HG02943 (cell line): ENCODE measurements at regions not wholly inside any gene's neighbourhood (a gene's known extent, or its start where the extent isn't known, plus 50 kb on each side); places are given as distances from the start of the nearest gene placed in this dataset.

Experiments
- ATAC-seq: cut with Tn5 transposase; IDR thresholded peaks from one replicate; pipeline ENCODE4 v1.9.1; 2021; ENCODE audit warnings: mild to moderate bottlenecking, low read depth, moderate library complexity; ENCODE audit not compliant: unreplicated experiment

GRCh38 chr10:44326474-44327030 lies 58.3 kb downstream of the CXCL12 start:
- ATAC-seq = no peak

- no peak for ATAC-seq
Observed at GRCh38 chr10:44325596-44326307, 59.1 kb downstream of the CXCL12 start.

- ATAC-seq = no peak
Observed at GRCh38 chr10:44325157-44325556, 59.7 kb downstream of the CXCL12 start.

DNA sequence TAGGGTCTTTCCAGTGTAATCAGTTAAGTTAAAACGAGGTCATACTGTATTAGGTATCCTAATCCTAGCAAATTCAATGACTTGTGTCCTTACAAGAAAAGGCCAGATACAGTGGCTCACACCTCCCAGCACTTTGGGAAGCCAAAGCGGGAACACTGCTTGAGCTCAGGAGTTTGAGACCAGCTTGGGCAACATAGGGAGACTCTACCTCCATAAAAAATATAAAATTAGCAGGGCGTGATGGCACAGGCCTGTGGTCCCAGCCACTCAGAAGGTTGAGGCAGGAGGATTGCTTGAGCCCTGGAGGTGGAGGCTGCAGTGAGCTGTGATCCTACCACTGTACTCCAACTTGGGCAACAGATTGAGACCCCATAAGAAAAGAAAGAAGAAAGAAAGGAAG lies 61.1 kb downstream of the CXCL12 start:
- no peak for ATAC-seq

GRCh38 chr10:44322137-44322536 lies 62.8 kb downstream of the CXCL12 start:
- ATAC-seq = no peak

DNA sequence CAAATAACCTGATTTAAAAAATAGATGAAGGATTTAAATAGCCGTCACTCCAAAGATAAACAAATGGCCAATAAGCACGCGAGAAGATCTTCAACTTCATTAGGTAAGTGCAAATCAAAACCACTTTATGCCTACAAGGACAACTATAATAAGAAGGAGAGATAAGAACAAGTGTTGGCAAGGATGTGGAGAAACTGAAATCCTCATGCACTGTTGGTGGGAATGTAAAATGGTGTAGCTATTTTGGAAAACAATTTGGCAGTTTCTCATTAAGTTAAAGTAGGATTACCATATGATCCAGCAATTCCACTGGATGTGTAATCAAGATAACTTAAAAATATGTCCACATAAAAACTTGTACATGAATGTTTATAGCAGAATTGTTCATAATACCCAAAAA lies 64.1 kb downstream of the CXCL12 start:
- ATAC-seq = no peak

GRCh38 chr10:44317856-44318255 lies 67.0 kb downstream of the CXCL12 start:
- no peak for ATAC-seq

DNA sequence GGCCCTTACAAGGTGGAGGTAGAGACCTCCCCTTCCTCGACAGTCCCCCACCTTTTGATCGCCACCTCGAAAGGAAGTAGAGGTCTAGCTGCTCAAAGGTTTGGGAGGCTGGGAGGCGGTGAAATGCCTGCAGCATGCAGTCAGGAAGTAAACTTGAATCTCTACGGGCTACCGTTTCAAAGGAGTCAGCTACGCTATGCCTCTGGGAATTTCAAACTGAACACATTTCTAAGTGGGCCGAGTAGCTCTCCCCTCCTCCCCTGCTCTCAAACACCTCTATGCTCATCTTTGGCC lies 68.0 kb downstream of the CXCL12 start:
- no peak for ATAC-seq

GRCh38 chr10:44316187-44316921 lies 68.5 kb downstream of the CXCL12 start:
- ATAC-seq = no peak

DNA sequence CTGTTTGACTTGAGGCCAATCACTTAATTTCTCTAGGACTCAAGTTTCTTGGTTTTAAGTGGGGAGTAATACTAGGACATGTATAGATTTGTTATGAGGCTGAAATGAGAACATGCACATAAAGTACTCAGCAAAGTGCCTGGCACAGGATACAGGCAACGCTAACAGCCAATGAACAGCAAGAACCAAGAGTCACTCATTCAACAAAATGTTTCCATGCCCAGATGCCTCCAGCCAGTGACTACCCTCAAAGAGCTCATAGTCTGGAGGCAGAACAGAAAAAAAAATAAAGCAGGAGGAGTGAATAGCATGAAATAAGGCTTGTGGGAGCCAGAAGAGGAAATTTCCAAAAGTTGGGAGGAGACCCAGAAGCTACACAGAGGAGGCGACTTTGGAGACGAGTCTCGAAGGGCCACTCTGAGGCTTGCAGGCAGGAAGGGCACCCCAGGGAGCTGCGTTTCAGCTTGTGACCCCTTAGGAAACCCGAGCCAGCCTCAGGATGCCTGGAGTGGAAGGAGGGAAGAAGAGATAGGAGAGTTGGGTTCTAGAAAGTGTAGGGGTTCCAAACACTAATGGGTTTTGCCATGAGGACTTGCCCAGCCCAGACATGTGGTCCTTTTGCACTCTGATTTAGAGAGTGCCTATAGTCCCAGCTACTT lies 70.0 kb downstream of the CXCL12 start:
- no peak for ATAC-seq

DNA sequence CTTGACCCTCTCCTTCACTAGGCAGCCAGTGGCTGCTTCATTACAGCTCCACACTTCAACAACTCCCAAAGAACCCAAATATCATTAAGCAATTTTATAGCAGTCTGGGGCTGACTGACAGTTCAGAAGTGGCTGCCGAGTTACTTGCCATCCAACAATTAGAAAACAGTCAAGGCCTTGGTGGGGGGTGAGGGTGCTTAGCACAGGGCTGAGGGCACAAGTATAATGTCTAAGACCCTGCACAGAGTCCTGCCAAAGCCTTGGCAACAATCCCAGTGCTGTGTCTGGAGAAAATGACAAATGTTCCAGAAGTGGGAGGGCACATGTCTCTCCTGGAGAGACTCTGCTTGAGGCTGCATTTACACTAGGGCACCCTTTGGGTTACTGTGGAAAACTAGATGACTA lies 71.1 kb downstream of the CXCL12 start:
- no peak for ATAC-seq

GRCh38 chr10:44312401-44312800 lies 72.5 kb downstream of the CXCL12 start:
- ATAC-seq = no peak

DNA sequence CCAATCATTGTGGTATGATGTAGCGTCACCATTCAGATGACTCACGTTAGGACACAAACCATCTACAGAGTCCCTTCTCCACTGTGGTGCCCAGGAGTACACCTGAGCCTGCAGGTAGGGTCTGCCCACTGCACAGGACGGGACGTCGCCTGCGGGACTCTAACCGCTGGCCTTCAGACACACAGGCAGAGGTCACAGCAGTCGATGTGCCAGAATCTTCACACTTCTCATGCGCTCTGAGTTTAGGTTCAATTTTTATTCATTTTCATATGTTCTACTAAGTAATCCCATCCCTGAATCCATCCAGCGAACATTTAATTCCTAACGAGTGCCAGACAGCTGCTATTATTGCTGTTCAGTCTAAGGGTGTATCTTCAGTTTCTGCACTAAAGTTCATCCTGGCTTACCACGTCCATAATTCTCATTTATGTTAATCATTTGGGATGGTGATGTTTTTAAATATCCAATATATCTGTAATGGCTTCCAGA lies 73.3 kb downstream of the CXCL12 start:
- ATAC-seq = no peak

DNA sequence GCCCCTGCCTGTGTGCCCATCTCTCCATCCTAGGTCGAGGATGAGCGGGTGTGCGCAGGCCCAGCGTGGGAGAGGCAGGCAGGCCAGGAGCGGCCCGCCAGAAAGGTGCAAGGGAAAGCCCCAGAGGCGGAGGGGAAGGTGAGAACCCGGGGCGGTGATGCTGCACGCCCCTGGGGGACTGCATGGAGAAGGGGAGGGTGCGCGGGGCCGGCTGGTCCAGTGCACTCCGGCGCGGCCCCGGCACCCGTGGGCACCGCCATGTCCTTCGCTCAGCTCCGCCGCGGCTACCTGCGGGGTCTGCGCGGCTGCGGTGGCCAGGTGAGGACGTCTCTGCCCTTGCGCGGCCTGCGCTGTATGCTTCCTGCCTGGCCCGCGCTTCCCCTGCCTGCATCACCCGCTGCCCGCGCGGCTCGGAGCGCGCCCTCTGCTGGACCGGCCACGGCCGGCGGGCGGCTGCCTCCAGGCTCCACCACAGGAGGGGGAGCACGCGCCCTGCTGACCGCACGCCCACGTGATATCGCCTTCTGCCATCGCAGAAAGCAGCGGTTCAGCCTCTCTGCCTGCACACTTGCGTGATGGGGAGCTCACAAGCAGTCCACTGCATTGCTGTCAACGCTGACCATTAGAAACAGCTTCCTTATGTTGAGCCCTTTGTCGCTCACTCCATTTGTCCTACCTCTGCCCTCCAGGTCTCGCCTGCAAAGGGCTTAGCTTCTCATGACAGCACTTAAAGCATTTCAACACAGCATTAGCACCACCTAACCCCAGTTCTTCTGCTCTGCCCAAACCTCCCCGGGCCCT lies 73.9 kb downstream of the CXCL12 start:
- ATAC-seq = peak; percentile 87

- ATAC-seq = no peak
Observed at GRCh38 chr10:44309939-44310761, 74.7 kb downstream of the CXCL12 start.

GRCh38 chr10:44309361-44309760 lies 75.5 kb downstream of the CXCL12 start:
- ATAC-seq = no peak

GRCh38 chr10:44308935-44309334 lies 76.0 kb downstream of the CXCL12 start:
- ATAC-seq = no peak

DNA sequence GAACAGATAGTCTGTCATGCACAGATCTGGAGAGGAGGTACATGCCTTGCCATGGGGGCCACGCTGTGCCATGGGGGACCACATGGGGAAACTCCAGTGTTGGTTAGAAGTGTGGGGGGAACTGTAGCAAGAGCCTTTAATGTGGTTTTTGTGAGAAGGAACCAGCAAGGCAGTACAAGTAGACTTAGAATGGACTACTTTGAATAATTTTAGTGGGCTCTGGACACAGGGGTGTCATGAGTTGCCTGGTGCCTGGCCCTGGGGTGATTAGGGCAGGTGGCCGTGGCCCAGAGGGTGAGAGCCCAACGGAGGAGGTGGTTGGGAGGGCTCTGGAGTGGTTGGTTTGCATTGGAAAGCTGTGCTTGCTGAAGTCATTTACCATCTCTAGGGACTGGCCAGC lies 77.2 kb downstream of the CXCL12 start:
- ATAC-seq = no peak

- no peak for ATAC-seq
Observed at GRCh38 chr10:44306762-44307161, 78.1 kb downstream of the CXCL12 start.
